ENCODE measurements at regions not wholly inside any gene's neighbourhood (a gene's known extent, or its start where the extent isn't known, plus 50 kb on each side); places are given as distances from the start of the nearest gene placed in this dataset.

DNA sequence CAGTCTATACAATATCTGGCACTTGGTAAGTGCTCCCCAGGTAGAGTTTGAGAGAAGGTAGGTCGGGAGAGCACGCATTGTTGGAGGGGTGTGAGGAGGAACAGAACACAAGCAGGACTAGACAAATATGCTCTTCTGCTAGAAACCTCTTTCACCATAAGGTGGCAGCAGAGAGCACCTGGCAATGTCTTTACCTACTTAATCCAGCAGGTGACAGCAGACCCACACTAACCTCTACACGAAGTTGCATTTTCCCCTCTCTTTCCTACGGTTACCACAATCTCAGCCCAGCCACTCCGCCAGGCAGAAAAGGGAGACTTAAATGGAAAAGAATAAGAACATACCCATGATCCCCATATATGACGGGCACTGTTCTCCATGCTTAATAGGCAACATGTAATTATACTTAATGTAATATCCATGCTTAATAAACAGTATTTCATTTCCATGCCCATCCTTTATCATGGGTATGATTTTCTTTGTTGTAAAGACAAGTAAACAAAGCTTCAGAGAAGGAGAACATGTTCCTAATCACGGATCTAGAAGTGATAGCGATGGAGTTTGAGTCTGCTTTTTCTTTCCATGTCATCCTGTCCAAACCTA lies 55.1 kb upstream of the CCL2 start:
- Mint-ChIP-seq H3K4me1 (peaks cover 2% of the 10 kb centered on the region), H3K27me3 (peaks cover 18% of the 10 kb centered on the region), H3K4me3 (no peak overlapping the region), H3K36me3 (no peaks in the 10 kb centered on the region), H3K9me3 (peaks cover 2% of the 10 kb centered on the region), H3K27ac (no peak overlapping the region)
- DNase-seq (ENCODE audit: low spot score in 2 of 2) (peak; percentile 76 to 80), ATAC-seq (ENCODE audit: low read depth) (peak; percentile 95)

DNA sequence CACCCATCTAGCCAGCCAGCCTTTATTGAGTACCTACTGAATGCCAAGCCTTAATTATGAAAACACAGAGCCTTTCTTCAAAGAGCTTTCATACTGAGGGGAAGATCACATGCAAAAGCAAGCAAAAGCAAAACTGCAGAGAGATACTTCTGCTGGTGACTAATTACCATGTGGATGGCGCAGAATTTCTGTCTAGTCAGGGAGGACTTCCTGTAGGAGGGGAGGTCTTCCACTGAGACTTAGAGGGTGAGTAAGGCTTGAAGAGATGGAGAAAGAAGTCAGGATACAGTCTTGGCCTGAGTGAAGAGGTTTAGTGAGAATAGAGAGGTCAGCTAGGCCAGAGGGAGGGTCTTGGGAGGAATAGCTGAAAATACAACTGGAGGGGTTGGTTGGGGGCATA lies 53.9 kb upstream of the CCL2 start:
- no peak for DNase-seq (ENCODE audit: low spot score in 2 of 2)
- Mint-ChIP-seq H3K9me3 (peaks cover 2% of the 10 kb centered on the region), H3K27me3 (peaks cover 20% of the 10 kb centered on the region), H3K4me1 (peaks cover 2% of the 10 kb centered on the region), H3K36me3 (no peaks in the 10 kb centered on the region), H3K4me3 (no peak overlapping the region), H3K27ac (no peak overlapping the region)
- no peak for ATAC-seq (ENCODE audit: low read depth)

DNA sequence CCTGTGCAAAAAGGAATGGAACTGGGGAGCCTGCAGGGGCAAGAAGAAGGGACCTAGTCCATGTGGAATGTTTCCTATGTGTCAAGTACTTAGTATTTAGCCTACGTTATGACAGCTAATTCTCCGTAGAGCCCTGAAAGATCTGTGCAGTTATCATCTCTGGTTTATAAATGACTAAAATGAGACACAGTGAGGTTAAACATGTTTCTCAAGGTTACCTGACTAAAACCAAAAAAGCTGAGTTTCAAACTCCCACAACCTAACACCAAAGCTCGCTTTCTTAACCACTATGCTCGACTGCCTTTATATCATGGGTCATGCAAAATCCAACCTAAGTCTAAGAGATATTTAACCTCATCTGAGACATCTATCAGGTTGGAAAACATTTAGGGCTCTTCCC lies 53.3 kb upstream of the CCL2 start:
- Mint-ChIP-seq H3K4me3 (no peak overlapping the region), H3K36me3 (no peaks in the 10 kb centered on the region), H3K27ac (no peak overlapping the region), H3K27me3 (peaks cover 20% of the 10 kb centered on the region), H3K9me3 (peaks cover 2% of the 10 kb centered on the region), H3K4me1 (peaks cover 2% of the 10 kb centered on the region)
- no peak for DNase-seq (ENCODE audit: low spot score in 2 of 2)
- ATAC-seq (ENCODE audit: low read depth), result no peak

DNA sequence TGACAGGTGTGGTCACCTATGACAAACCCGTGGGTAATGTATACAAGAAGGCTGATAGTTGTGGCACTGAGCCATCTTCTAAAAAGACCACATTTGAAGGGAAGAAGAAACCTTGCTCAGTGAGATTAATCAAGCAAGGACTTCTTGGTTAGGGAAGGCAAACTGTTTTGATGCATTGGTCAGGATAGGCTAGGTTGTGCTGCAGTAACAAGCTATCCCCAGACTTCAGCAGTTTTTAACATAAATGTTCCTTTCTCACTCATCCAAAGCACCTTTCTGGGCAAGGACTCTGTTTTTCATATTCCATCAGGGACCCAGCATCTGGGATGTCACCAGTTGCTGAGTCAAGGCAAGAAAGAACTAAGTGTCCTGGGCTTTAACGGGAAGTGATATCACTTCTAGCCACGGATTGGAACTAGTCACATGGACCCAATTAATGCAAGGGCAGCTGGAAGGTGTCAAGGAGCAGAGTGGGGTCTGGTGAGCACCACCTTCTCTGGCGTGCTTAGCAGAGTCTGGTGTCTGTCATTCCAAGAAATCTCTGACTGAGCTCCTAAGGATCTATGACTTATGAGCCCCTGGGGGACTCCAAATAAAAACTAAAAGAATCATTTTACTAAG lies 52.0 kb upstream of the CCL2 start:
- ATAC-seq (ENCODE audit: low read depth) (no peak), DNase-seq (ENCODE audit: low spot score in 2 of 2) (no peak)
- Mint-ChIP-seq H3K27me3 (peaks cover 22% of the 10 kb centered on the region), H3K4me3 (no peak overlapping the region), H3K9me3 (peaks cover 2% of the 10 kb centered on the region), H3K27ac (no peak overlapping the region), H3K4me1 (peaks cover 2% of the 10 kb centered on the region), H3K36me3 (no peaks in the 10 kb centered on the region)

DNA sequence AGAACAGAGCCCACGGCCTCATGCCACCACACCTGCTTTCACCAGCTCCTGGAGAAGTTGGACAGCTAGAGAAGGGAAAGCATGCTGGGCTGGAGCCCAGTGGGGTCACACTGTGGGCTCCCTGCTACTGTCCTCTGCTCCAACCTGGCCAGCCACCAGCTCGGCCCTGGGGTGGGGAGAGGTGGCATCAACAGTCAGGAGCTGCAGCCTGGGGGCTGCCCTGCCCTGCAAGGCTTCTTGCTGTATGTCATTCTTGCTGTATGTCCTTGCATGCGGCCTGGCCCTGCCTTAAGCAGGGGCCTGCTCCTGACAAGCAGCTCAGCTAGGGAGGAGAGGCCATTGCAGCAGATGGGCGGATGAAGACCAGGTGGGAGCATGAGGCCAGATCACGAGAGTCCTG lies 50.7 kb upstream of the CCL2 start:
- DNase-seq (ENCODE audit: low spot score in 2 of 2), result no peak
- peaks cover 2% of the 10 kb centered on the region for H3K9me3 Mint-ChIP-seq
- H3K4me1 Mint-ChIP-seq, result peaks cover 2% of the 10 kb centered on the region
- H3K4me3 Mint-ChIP-seq, result no peak overlapping the region
- peaks cover 18% of the 10 kb centered on the region for H3K27me3 Mint-ChIP-seq
- no peak overlapping the region for H3K27ac Mint-ChIP-seq
- ATAC-seq (ENCODE audit: low read depth), result no peak
- no peaks in the 10 kb centered on the region for H3K36me3 Mint-ChIP-seq

Data from memory B cell (primary cell).